Heart right ventricle (tissue), 16 donors: ENCODE measurements at regions not wholly inside any gene's neighbourhood (a gene's known extent, or its start where the extent isn't known, plus 50 kb on each side); places are given as distances from the start of the nearest gene placed in this dataset.

ENCODE experiments used
- ATAC-seq, 8 donors: fragments of 200-7000 bp; cut with Tn5 transposase; one replicate each; pipeline ENCODE4 v1.9.1; 2020; ENCODE audit warnings: mild to moderate bottlenecking in 8 of 8, moderate library complexity in 8 of 8, moderate number of reproducible peaks in 1 of 8
- DNase-seq, 2 donors: peaks; one replicate each; pipeline ENCODE4 v3.0.0-alpha.2; 2020
- H3K27ac ChIP-seq, 10 donors: fragments of 200-600 bp; sonication (generic) in 2 of 10; one replicate each; pipeline versions ENCODE4 v1.5.0 to v1.8.0; 2020 to 2022; ENCODE audit warnings: mild to moderate bottlenecking in 3 of 10
- H3K27me3 ChIP-seq, 7 donors: fragments of 200-600 bp; one replicate each; pipeline ENCODE4 v1.8.0; 2021 to 2022; ENCODE audit warnings: mild to moderate bottlenecking in 2 of 7
- H3K36me3 ChIP-seq, 9 donors: fragments of 200-600 bp; sonication (generic) in 1 of 9; one replicate each; pipeline versions ENCODE4 v1.5.0 to v1.8.0; 2020 to 2022; ENCODE audit warnings: mild to moderate bottlenecking in 2 of 9
- H3K4me1 ChIP-seq, 9 donors: fragments of 200-600 bp; sonication (generic) in 1 of 9; one replicate each; pipeline versions ENCODE4 v1.5.0 to v1.8.0; 2020 to 2022; ENCODE audit warnings: mild to moderate bottlenecking in 4 of 9
- H3K4me3 ChIP-seq, 10 donors: fragments of 200-600 bp; sonication (generic) in 2 of 10; one replicate each; pipeline versions ENCODE4 v1.5.0 to v1.8.0; 2020 to 2022; ENCODE audit warnings: mild to moderate bottlenecking in 7 of 10, moderate library complexity in 2 of 10
- H3K9me3 ChIP-seq, 11 donors: fragments of 200-600 bp in 10 of 11; sonication (generic) in 2 of 11; one replicate each; pipeline versions ENCODE4 v1.5.0 to v1.8.0; 2013 to 2022; ENCODE audit warnings: mild to moderate bottlenecking in 2 of 11, control low read depth in 1 of 11, moderate library complexity in 1 of 11
- WGBS, 2 donors: extraction: QIAGEN DNeasy Blood & Tissue Kit; methylation state at CpG; one replicate each; pipeline ENCODE4 v1.1.7; 2013; ENCODE audit warnings: inconsistent platforms in 1 of 2; 5-methylcytosine and 5-hydroxymethylcytosine counted together
- intact Hi-C, 10 donors: fragments of 100-400 bp; cut with DNase I; formaldehyde crosslinking; loops; one replicate each; pipeline versions ENCODE4 v1.11.1 to v1.14.2; 2022
- TF ChIP-seq, protein P1 (sequence below), 9 donors: fragments of 200-600 bp; sonication (generic) in 2 of 9; IDR thresholded peaks; one replicate each; pipeline versions ENCODE4 v1.5.0 to v1.8.0; 2021 to 2022; ENCODE audit warnings: antibody characterized with exemption in 9 of 9, mild to moderate bottlenecking in 5 of 9, moderate library complexity in 1 of 9
- donor health status: Arrhythmogenic right ventricular cardiomyopathy.
- donor health status: ischemic (EF 13 %, LVEDD 7.1; RV severe dilation, severe dysfunction).
- donor health status: healthy with polysubstance abuse.
- donor health status: DM: no; HTN: yes; CAD: no.
- donor health status: DM: no; HTN: no; CAD: no.
- donor health status: ischemic (EF 25% LVEDD 6.9; RV normal size, moderate dysfunction).
- donor health status: ischemic (EF 25% LVEDD 5.7; RV mildly dilated, moderate dysfunction).
- donor health status: healthy.
- donor health status: DM: yes; HTN: yes; CAD: no.
- donor health status: Ischemic cardiomyopathy.
- donor health status: ischemic (EF 35%, LVEDD 5.7; RV mildly dilated, moderate dysfunction).
- donor health status: nonischemic (EF 11% LVEDD 7.7; RV severe dilation, severe dysfunction).
- donor health status: DM: yes; HTN: yes; CAD: no.
- donor health status: PGD.
- donor health status: ischemic (EF 29% LVEDD 5.4; RV normal size, mild dysfunction).
- donor health status: nonischemic (EF 23%, LVEDD 6.1; RV moderate dilation, normal function).

DNA sequence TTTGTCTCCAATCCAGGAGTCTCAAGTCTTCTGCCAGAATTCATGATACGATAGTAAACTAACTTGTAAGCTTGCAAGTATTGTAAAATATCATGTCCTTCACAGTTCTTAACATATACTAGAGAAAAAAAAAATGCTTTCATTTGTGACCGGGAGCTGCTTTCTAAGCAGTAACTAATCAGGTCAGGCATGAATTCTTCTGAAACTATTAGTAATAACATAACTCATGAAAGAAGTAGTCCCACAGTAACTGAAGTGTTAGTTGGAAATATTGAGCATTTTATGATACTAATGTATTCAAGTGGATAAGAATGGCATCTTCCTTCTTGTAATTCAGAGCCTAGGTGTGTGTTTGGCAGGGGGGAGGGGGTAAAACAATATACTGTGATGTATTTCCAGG is 665.6 kb downstream of the DNAJB9 start:
- H3K9me3 ChIP-seq = peaks cover 0 to 14% (median 0%) of the 10 kb centered on the region in 11 donors
- no peak for DNase-seq
- intact Hi-C loops = no loop called here
- H3K4me1 ChIP-seq = no peaks in the 10 kb centered on the region
- H3K36me3 ChIP-seq = no peaks in the 10 kb centered on the region
- TF ChIP-seq, protein P1, sequence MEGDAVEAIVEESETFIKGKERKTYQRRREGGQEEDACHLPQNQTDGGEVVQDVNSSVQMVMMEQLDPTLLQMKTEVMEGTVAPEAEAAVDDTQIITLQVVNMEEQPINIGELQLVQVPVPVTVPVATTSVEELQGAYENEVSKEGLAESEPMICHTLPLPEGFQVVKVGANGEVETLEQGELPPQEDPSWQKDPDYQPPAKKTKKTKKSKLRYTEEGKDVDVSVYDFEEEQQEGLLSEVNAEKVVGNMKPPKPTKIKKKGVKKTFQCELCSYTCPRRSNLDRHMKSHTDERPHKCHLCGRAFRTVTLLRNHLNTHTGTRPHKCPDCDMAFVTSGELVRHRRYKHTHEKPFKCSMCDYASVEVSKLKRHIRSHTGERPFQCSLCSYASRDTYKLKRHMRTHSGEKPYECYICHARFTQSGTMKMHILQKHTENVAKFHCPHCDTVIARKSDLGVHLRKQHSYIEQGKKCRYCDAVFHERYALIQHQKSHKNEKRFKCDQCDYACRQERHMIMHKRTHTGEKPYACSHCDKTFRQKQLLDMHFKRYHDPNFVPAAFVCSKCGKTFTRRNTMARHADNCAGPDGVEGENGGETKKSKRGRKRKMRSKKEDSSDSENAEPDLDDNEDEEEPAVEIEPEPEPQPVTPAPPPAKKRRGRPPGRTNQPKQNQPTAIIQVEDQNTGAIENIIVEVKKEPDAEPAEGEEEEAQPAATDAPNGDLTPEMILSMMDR (IDR thresholded peaks at IDR 0.05) = no peak
- no peak overlapping the region for H3K27ac ChIP-seq
- WGBS, 2 donors = 62 to 79% methylated on average over 2 of the region's 2 CpGs
- no peak for ATAC-seq
- H3K27me3 ChIP-seq = no peaks in the 10 kb centered on the region
- H3K4me3 ChIP-seq = no peak overlapping the region

DNA sequence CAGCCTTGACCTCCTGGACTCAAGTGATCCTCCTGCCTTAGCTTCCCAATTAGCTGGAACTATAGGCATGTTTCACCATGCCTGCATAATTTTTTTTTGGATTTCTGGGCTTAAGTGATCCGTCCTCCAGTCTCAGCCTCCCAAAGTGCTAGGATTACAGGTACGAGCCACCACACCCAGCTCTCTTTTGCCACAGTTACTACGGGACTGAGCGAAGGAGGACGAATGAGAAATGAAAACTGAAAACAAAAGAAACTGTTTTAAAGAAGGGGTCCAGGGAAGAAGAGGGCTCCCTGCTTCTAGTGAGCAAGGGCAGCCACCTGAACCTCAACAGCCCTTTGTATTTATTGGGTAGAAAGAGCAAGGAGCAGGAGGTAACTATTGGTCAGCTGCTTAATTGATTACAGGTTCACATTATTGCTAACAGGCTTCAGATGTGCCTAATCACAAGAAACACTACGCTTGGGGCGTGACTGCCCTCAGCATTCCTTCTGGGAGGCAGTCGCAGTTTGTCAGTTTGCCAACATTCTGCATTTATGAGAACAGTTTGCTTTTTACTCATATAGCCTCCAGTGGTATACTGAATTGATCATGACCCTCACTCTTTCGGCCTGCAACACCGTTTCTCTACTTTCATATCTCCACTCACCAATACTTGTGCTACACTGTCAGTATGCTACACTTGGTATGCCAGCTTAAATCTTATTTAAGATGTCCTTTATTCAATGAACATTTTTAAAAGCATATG is 676.8 kb downstream of the DNAJB9 start:
- no peak for DNase-seq
- TF ChIP-seq, protein P1 (IDR thresholded peaks at IDR 0.05) = no peak
- Histone ChIP-seq H3K27ac (no peak overlapping the region), H3K27me3 (no peaks in the 10 kb centered on the region), H3K9me3 (no peaks in the 10 kb centered on the region), H3K4me3 (no peak overlapping the region), H3K4me1 (no peaks in the 10 kb centered on the region), H3K36me3 (no peaks in the 10 kb centered on the region)
- 64% methylated on average over 10 of the region's 10 CpGs for WGBS, 2 donors
- ATAC-seq = no peak
- intact Hi-C loops = no loop called here

DNA sequence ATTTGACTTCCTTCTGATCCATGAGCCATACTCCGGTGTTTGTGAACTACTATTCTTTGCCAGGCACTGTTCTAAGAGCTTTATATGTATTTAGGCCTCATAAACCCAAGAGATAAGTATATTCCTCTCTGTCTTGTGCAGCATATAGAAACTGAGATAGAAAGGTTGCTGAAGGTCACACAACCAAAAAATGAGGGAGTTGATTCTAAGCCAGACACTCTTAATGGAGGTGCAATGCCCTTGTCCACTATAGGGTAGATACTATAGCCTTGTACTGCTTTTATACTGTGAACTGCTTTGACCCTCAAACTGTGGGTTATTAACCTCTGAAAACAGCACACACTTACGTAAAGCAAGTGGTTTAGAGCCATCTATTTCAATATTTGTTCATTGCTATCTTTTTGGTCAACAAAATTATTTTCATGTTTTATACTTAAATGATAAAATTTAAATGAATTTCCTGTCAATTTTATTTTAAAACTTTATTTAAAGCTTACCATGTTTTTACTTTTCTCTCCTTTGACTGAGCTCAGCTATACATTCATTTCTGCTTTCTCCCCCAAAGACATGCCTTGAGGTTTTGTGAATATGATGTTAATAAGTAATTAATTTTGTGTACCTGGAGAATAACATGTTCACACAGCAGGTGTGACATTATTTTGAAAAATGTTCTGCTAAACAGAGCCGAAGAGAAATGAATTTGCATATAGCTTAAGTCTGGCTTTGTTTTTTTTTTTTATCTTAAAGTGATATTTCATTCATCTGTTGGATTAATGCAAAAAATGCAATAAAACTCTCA is 687.3 kb downstream of the DNAJB9 start:
- no peak for ATAC-seq
- no peak for DNase-seq
- Histone ChIP-seq H3K9me3 (no peaks in the 10 kb centered on the region), H3K36me3 (no peaks in the 10 kb centered on the region), H3K27ac (no peak overlapping the region), H3K27me3 (no peaks in the 10 kb centered on the region), H3K4me3 (no peak overlapping the region), H3K4me1 (no peaks in the 10 kb centered on the region)
- intact Hi-C loops = no loop called here
- 82 to 84% methylated on average over 3 of the region's 3 CpGs for WGBS, 2 donors
- TF ChIP-seq, protein P1 (IDR thresholded peaks at IDR 0.05) = no peak

DNA sequence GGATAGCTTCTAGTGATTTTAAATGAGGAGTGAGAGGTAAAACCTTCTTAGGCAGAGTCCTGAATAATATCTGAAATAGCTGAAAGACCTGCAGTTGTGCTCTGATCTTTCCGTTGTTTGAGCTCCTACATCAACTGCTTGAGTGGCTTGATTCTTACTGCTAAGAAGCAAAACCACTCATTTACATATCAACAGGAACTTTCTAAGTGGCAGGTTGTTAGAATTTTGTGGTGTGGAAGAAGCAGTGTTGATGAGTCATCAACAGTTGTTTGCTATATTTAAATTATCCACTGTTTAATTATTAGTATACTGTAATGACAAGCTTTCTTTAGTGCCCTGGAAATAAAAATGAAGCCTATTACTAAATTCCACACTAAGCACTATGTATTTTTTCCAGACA is 689.5 kb downstream of the DNAJB9 start:
- H3K36me3 ChIP-seq = no peaks in the 10 kb centered on the region
- TF ChIP-seq, protein P1 (IDR thresholded peaks at IDR 0.05) = no peak
- no peak overlapping the region for H3K4me3 ChIP-seq
- no peak overlapping the region for H3K27ac ChIP-seq
- no peaks in the 10 kb centered on the region for H3K9me3 ChIP-seq
- ATAC-seq (no peak), DNase-seq (no peak)
- WGBS, 2 donors = 40 to 54% methylated on average over 1 of the region's 1 CpG
- intact Hi-C loops = no loop called here
- no peaks in the 10 kb centered on the region for H3K27me3 ChIP-seq
- no peaks in the 10 kb centered on the region for H3K4me1 ChIP-seq
